GM12875 (cell line): ENCODE measurements at regions not wholly inside any gene's neighbourhood (a gene's known extent, or its start where the extent isn't known, plus 50 kb on each side); places are given as distances from the start of the nearest gene placed in this dataset.

Experiments
- H3K4me3 ChIP-seq: one replicate; pipeline ENCODE4 v1.5.1; 2011; ENCODE audit warnings: low read depth, low read length, control low read depth
- CTCF ChIP-seq: IDR thresholded peaks from 2 replicates; pipeline ENCODE4 v1.5.1; 2011; ENCODE audit warnings: low read depth, mild to moderate bottlenecking, control low read depth, inconsistent platforms, low read length, moderate library complexity, borderline replicate concordance; ENCODE audit not compliant: insufficient read depth

DNA sequence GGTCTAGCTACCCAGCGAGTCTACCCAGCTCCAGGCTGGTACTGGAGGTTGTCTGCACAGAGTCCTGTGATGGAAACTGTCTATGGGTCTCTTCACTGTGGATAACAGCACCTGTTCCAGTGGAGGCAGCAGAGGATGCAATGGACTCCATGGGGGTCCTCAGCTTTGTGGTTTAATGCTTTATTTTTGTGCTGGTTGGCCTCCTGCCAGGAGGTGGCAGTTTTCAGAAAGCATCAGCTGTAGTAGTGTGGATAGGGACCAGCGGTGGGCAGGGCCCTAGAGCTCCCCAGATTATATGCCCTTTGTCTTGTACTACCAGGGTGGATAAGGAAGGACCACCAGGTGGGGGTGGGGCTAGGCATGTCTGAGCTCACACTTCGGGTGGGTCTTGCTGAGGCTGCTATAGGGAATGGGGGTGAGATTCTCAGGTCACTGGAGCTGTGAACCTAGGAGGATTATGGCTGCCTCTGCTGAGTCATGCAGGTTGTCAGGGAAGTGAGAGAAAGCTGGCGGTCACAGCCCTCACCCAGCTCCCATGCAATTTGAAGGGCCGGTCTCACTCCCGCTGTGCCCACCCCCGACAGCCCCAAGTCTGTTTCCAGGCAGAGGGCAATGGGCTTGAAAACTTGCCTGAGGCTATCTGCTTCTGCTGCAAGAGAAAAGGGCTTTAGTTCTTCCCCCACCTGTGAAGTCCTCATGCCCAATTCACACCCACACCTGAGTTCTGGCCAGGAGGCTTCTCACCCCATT is 397.1 kb downstream of the TLE1 start:
- no peak for TF ChIP-seq CTCF
- no peak overlapping the region for H3K4me3 ChIP-seq

- no peak for TF ChIP-seq CTCF
- no peak overlapping the region for H3K4me3 ChIP-seq
Measured at GRCh38 chr9:81289622-81290021, 399.7 kb downstream of the TLE1 start.

DNA sequence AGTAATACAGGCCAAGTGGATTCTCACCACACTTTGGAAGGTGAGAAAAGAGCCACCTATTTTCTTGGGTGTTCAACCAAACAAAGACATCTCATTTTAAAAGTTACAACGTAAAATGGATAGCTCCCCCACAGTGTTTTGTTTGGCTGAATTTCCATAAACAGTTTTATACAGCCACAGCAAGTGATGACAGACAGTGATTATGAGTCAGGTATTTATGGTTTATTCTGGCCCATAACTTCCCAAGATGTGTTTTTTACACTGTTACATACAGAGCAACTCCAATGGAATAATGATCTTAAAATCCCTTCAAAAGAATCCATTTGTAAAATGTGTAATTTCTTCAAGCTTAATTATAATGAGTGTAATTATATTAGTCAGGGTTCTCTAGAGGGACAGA is 421.3 kb downstream of the TLE1 start:
- H3K4me3 ChIP-seq, result no peak overlapping the region
- no peak for TF ChIP-seq CTCF

- no peak for TF ChIP-seq CTCF
Measured at GRCh38 chr9:81266674-81267073, 422.7 kb downstream of the TLE1 start.

DNA sequence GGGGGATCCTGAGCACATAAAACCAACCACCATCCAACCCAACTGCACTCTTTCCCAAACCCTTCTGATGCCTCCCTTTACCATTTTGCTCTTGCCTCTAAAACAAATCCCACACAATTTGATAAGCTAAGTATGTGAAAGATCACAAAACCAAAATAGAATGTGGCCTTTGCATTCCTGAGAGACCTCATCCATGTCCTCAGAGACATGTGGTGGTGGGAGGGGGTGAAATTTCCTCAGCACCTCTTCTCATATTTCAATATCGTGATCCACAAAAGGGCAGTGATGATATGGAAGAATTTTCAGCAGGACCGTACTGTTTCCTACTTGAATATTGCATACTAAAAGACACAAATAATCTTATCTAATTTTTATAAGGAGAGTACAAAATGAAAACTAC is 423.3 kb downstream of the TLE1 start:
- TF ChIP-seq CTCF, result no peak

More at GRCh38 chr9:81266674-81267073, 422.7 kb downstream of the TLE1 start:
- H3K4me3 ChIP-seq, result no peak overlapping the region

GRCh38 chr9:81264516-81264915 is 424.8 kb downstream of the TLE1 start:
- H3K4me3 ChIP-seq, result no peak overlapping the region
- no peak for TF ChIP-seq CTCF

More for the DNA sequence above, 423.3 kb downstream of the TLE1 start:
- H3K4me3 ChIP-seq, result no peak overlapping the region

- H3K4me3 ChIP-seq, result no peak overlapping the region
Measured at GRCh38 chr9:81259896-81260295, 429.5 kb downstream of the TLE1 start.

More at GRCh38 chr9:81259896-81260295, 429.5 kb downstream of the TLE1 start:
- no peak for TF ChIP-seq CTCF
